ENCODE measurements at regions not wholly inside any gene's neighbourhood (a gene's known extent, or its start where the extent isn't known, plus 50 kb on each side); places are given as distances from the start of the nearest gene placed in this dataset.
"Not testable (repeated sequence)": the region's sequence is repeated elsewhere in the genome, so short reads cannot be mapped to it uniquely, and the experiment has no call there.

DNA sequence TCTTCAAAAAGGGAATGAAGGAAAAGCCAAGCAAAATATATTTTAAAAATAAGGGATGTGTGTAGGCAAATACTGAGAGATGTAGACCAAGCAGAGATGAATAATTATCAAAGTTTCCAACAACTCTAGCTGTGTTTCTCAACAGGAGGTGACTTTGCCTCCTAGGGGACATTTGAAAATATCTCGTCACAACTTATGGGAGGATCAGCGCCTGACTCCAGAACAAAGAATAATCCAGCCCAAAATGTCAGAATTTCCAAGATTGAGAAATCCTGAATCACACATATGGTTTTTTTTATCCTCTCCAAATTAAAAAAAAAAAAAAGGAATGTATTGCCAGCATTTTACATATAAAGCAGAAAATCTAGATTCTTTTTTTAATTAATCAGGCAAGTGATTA lies 241.2 kb upstream of the ZFP64 start:
- no peak for DNase-seq (ENCODE audit: low read depth)
- no peak overlapping the region for H3K4me3 ChIP-seq (ENCODE audit: low read depth, low read length)
- TF ChIP-seq, protein P1, sequence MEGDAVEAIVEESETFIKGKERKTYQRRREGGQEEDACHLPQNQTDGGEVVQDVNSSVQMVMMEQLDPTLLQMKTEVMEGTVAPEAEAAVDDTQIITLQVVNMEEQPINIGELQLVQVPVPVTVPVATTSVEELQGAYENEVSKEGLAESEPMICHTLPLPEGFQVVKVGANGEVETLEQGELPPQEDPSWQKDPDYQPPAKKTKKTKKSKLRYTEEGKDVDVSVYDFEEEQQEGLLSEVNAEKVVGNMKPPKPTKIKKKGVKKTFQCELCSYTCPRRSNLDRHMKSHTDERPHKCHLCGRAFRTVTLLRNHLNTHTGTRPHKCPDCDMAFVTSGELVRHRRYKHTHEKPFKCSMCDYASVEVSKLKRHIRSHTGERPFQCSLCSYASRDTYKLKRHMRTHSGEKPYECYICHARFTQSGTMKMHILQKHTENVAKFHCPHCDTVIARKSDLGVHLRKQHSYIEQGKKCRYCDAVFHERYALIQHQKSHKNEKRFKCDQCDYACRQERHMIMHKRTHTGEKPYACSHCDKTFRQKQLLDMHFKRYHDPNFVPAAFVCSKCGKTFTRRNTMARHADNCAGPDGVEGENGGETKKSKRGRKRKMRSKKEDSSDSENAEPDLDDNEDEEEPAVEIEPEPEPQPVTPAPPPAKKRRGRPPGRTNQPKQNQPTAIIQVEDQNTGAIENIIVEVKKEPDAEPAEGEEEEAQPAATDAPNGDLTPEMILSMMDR (IDR thresholded peaks at IDR 0.05; ENCODE audit: low read depth, low read length, missing control alignments): no peak
- in situ Hi-C loops (cut with HindIII; ENCODE audit: low sequenced_read_pairs): no loop called here

DNA sequence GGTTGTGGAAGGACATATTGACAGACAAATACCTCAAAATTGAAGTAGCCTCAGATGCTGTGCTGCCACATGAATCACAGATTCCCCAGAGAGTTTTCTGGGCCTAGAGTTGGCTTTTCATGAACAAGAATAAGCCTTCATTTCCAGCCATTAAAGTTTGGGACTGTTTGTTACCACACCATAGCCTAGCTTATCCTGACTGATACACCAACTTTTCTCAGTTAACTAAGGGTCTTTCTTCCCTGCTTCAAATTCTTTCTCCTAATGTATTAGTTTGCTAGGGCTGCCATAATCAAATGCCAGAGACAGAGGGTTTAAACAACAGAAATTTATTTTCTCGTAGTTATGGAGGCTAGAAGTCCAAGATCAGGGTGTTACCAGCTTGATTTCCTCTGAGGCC lies 237.4 kb upstream of the ZFP64 start:
- H3K4me3 ChIP-seq (ENCODE audit: low read depth, low read length): no peak overlapping the region
- TF ChIP-seq, protein P1 (IDR thresholded peaks at IDR 0.05; ENCODE audit: low read depth, low read length, missing control alignments): no peak
- DNase-seq (ENCODE audit: low read depth): no peak
- in situ Hi-C loops (cut with HindIII; ENCODE audit: low sequenced_read_pairs): no loop called here

DNA sequence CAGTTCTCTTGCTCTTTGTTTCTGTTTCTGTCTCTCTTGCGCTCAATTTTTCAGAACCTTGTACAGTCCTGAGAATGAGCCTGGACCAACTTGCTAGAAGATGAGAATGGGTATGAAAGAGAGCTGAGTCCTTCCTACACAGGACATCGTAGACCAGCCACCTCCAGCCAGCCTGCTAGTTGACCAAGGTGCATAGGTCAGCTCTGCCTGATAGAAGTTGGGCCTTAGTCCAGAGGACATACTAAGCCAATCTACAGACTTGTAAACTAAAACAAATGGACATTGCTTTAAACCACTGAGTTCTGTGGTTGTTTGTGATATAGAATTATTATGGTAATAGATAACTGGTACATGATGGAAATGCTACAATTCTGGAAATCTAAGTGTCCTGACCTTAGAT lies 236.4 kb upstream of the ZFP64 start:
- no peak overlapping the region for H3K4me3 ChIP-seq (ENCODE audit: low read depth, low read length)
- DNase-seq (ENCODE audit: low read depth): no peak
- in situ Hi-C loops (cut with HindIII; ENCODE audit: low sequenced_read_pairs): no loop called here
- TF ChIP-seq, protein P1 (IDR thresholded peaks at IDR 0.05; ENCODE audit: low read depth, low read length, missing control alignments): no peak

DNA sequence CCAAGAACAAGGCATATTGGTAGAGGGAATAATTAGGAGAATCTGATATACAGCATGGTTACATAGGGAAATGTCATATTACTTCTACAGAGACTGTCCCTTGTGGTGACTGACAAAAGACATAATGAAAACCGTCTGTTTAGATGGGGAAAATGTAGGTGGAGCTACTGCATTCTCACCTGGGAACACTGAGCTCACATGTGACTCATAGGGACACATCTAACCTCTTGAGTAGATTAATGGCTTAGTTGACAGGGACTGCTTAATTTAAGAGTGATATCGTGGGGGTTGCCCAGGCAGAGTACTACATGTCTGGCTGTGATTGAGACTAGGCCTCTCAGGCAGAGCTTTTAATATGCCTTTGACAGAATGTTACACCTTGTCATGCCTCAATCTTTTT lies 235.3 kb upstream of the ZFP64 start:
- DNase-seq (ENCODE audit: low read depth): no peak
- TF ChIP-seq, protein P1 (IDR thresholded peaks at IDR 0.05; ENCODE audit: low read depth, low read length, missing control alignments): no peak
- in situ Hi-C loops (cut with HindIII; ENCODE audit: low sequenced_read_pairs): no loop called here
- no peak overlapping the region for H3K4me3 ChIP-seq (ENCODE audit: low read depth, low read length)

DNA sequence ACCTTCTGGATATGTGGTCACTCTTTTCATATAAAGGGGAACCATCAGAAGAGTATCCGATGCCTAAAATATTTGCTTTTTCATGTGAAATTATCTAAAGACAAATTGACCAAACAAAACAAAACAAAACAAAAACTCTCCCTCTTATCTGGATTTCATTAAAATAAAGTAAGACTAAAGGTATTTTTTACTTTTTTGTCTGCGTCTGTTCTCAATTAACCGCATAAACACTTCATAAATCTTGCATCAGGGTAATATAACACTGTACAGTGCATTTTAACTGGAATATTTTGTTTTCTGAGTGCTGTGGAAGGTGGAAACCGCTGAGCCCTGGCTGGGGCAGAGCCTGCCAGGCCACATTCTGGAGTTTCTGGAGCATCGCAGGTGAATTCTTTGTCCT lies 234.1 kb upstream of the ZFP64 start:
- DNase-seq (ENCODE audit: low read depth): no peak
- in situ Hi-C loops (cut with HindIII; ENCODE audit: low sequenced_read_pairs): no loop called here
- H3K4me3 ChIP-seq (ENCODE audit: low read depth, low read length): no peak overlapping the region
- TF ChIP-seq, protein P1 (IDR thresholded peaks at IDR 0.05; ENCODE audit: low read depth, low read length, missing control alignments): no peak

DNA sequence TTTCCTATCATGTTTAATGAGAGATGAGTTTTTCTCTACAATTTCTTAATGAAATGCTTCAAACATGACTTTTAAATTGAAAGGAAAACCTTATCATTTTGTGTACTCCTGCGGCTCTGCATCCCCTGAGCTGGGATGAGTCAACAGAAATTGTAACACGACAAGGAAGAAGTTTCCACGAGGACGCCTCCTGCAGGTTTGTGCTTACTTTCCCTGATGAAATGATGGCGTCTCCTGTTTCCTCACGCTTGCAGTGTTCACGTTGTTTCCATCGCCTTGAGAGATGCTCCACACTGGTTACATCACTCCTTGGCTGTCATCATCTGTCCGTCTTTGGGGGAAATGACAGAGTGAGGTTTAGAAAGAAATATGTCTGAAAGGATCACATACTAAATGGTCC lies 233.7 kb upstream of the ZFP64 start:
- no peak overlapping the region for H3K4me3 ChIP-seq (ENCODE audit: low read depth, low read length)
- TF ChIP-seq, protein P1 (IDR thresholded peaks at IDR 0.05; ENCODE audit: low read depth, low read length, missing control alignments): no peak
- in situ Hi-C loops (cut with HindIII; ENCODE audit: low sequenced_read_pairs): no loop called here
- DNase-seq (ENCODE audit: low read depth): no peak

DNA sequence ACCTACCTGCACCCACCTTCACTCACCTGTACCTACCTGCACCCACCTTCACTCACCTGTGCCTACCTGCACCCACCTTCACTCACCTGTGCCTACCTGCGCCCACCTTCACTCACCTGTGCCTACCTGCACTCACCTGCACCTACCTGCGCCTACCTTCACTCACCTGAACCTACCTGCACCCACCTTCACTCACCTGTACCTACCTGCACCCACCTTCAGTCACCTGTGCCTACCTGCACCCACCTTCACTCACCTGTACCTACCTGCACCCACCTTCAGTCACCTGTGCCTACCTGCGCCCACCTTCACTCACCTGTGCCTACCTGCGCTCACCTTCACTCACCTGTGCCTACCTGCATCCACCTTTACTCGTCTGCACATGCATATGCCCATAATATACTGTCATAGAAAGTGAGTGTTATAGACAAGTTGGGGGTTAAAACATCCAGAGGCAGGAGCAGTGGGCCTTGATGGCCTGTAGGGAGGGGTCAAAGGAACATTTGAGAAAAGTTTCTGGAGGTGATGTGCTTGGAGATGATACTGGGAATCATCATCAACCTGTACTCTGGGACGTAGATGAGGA lies 232.9 kb upstream of the ZFP64 start:
- in situ Hi-C loops (cut with HindIII; ENCODE audit: low sequenced_read_pairs); DNase-seq (ENCODE audit: low read depth); H3K4me3 ChIP-seq (ENCODE audit: low read depth, low read length): not testable (repeated sequence)

DNA sequence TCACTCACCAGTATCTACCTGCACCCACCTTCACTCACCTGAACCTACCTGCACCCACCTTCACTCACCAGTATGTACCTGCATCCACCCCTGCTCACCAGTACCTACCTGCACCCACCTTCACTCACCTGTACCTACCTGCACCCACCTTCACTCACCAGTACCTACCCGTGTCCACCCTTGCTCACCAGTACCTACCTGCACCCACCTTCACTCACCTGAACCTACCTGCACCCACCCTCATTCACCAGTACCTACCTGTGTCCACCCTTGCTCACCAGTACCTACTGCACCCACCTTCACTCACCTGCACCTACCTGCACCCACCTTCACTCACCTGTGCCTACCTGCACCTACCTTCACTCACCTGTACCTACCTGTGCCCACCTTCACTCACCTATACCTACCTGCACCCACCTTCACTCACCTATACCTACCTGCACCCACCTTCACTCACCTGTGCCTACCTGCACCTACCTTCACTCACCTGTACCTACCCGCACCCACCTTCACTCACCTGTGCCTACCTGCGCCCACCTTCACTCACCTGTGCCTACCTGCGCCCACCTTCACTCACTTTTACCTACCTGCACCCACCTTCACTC lies 232.1 kb upstream of the ZFP64 start:
- DNase-seq (ENCODE audit: low read depth); in situ Hi-C loops (cut with HindIII; ENCODE audit: low sequenced_read_pairs); H3K4me3 ChIP-seq (ENCODE audit: low read depth, low read length): not testable (repeated sequence)
